Ishikawa (cell line): ENCODE measurements at regions not wholly inside any gene's neighbourhood (a gene's known extent, or its start where the extent isn't known, plus 50 kb on each side); places are given as distances from the start of the nearest gene placed in this dataset.

Experiments
- CEBPB ChIP-seq: IDR thresholded peaks from 2 replicates; pipeline ENCODE4 v1.6.1; 2012
- CREB1 ChIP-seq: IDR thresholded peaks from 2 replicates; pipeline ENCODE4 v1.6.1; 2012; ENCODE audit warnings: low read depth
- EGR1 ChIP-seq: IDR thresholded peaks from 2 replicates; pipeline ENCODE4 v1.6.1; 2012
- EP300 ChIP-seq: IDR thresholded peaks from 2 replicates; pipeline ENCODE4 v1.6.1; 2012; ENCODE audit warnings: borderline replicate concordance
- FOXM1 ChIP-seq: IDR thresholded peaks from 2 replicates; pipeline ENCODE4 v1.6.1; 2012; ENCODE audit warnings: low read depth, borderline replicate concordance
- MAX ChIP-seq: IDR thresholded peaks from 2 replicates; pipeline ENCODE4 v1.6.1; 2012
- NFIC ChIP-seq: IDR thresholded peaks from 2 replicates; pipeline ENCODE4 v1.6.1; 2012
- RAD21 ChIP-seq: IDR thresholded peaks from 2 replicates; pipeline ENCODE4 v1.6.1; 2012; ENCODE audit warnings: low read depth
- REST ChIP-seq: IDR thresholded peaks from 2 replicates; pipeline ENCODE4 v1.6.1; 2012; ENCODE audit warnings: low read depth, mild to moderate bottlenecking
- TAF1 ChIP-seq: IDR thresholded peaks from 2 replicates; pipeline ENCODE4 v1.6.1; 2012; ENCODE audit warnings: low read depth, mild to moderate bottlenecking
- TCF12 ChIP-seq: IDR thresholded peaks from 2 replicates; pipeline ENCODE4 v1.6.1; 2012; ENCODE audit warnings: low read depth
- TEAD4 ChIP-seq: IDR thresholded peaks from 2 replicates; pipeline ENCODE4 v1.6.1; 2012
- USF1 ChIP-seq: IDR thresholded peaks from 2 replicates; pipeline ENCODE4 v1.6.1; 2012
- YY1 ChIP-seq: IDR thresholded peaks from 2 replicates; pipeline ENCODE4 v1.6.1; 2012; ENCODE audit warnings: low read depth
- ZBTB7A ChIP-seq: IDR thresholded peaks from 2 replicates; pipeline ENCODE4 v1.6.1; 2012; ENCODE audit warnings: low read depth

- no peak for TF ChIP-seq FOXM1
- no peak for TF ChIP-seq EGR1
- TF ChIP-seq TCF12: no peak
- TF ChIP-seq TAF1: no peak
These were observed 191.0 kb downstream of the BRD1 start for GRCh38 chr22:49636649-49637048.

GRCh38 chr22:49636214-49636613, 191.5 kb downstream of the BRD1 start:
- TF ChIP-seq EGR1 (no peak), USF1 (no peak), CREB1 (no peak), NFIC (no peak), YY1 (no peak), EP300 (no peak), CEBPB (no peak), MAX (no peak), ZBTB7A (no peak), TEAD4 (no peak), FOXM1 (no peak), REST (no peak), RAD21 (no peak), TAF1 (no peak)

- TF ChIP-seq EGR1: no peak
- TF ChIP-seq YY1: no peak
- no peak for TF ChIP-seq NFIC
- no peak for TF ChIP-seq EP300
These were observed 193.5 kb downstream of the BRD1 start for GRCh38 chr22:49634006-49634772.

GRCh38 chr22:49633010-49633324, 194.7 kb downstream of the BRD1 start:
- TF ChIP-seq FOXM1: no peak

- no peak for TF ChIP-seq EP300
- TF ChIP-seq EGR1: no peak
- TF ChIP-seq RAD21: peak; percentile 84
- no peak for TF ChIP-seq ZBTB7A
- TF ChIP-seq TEAD4: no peak
- TF ChIP-seq TAF1: no peak
- peak; percentile 19; the same call in 1 of the 2 replicates for TF ChIP-seq MAX
- TF ChIP-seq TCF12: no peak
- TF ChIP-seq USF1: no peak
- no peak for TF ChIP-seq NFIC
- TF ChIP-seq YY1: peak; percentile 45; the same call in 1 of the 2 replicates
- no peak for TF ChIP-seq REST
- no peak for TF ChIP-seq CREB1
- peak; percentile 34; the same call in 1 of the 2 replicates for TF ChIP-seq CEBPB
- no peak for TF ChIP-seq FOXM1
These were observed 195.3 kb downstream of the BRD1 start for GRCh38 chr22:49632199-49633009.

GRCh38 chr22:49630448-49630946, 197.2 kb downstream of the BRD1 start:
- TF ChIP-seq EGR1 (no peak), FOXM1 (no peak), TCF12 (no peak), RAD21 (no peak), TEAD4 (no peak), TAF1 (no peak), MAX (no peak), NFIC (no peak), CREB1 (no peak)
